ENCODE measurements at regions not wholly inside any gene's neighbourhood (a gene's known extent, or its start where the extent isn't known, plus 50 kb on each side); places are given as distances from the start of the nearest gene placed in this dataset.

- ATAC-seq: no peak
Observed at GRCh38 chr5:111010783-111011182, 60.7 kb upstream of the TSLP start.

GRCh38 chr5:111013011-111013410 is 58.5 kb upstream of the TSLP start:
- no peak for ATAC-seq

GRCh38 chr5:111016801-111017200 is 54.7 kb upstream of the TSLP start:
- no peak for ATAC-seq

DNA sequence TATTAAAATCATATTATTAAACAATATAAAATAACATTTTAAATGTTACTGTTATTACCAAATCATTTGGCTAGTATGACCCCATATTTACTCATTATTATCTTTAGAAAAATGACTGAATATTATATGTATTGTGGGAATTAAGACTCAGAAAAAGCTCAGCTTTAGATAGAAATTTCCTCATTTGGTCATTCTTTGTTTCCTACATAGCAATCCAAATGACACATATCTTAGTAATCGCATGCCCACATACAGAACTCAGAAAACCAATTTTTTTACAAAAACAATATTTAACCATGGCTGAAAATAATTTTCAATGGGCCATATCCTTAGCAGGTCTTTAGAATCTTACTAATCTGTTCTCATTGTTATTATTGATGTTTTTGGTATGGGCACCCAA is 53.8 kb upstream of the TSLP start:
- no peak for ATAC-seq
